ENCODE measurements at regions not wholly inside any gene's neighbourhood (a gene's known extent, or its start where the extent isn't known, plus 50 kb on each side); places are given as distances from the start of the nearest gene placed in this dataset.

- Histone ChIP-seq H3K27me3 (ENCODE audit: control insufficient read depth, insufficient read depth, low read length) (no peaks in the 10 kb centered on the region), H3K4me1 (ENCODE audit: control insufficient read depth, insufficient read depth, low read length) (no peaks in the 10 kb centered on the region), H3K27ac (ENCODE audit: low read depth, low read length) (no peak overlapping the region), H3K36me3 (ENCODE audit: control insufficient read depth, insufficient read depth, low read length) (no peaks in the 10 kb centered on the region), H3K4me3 (ENCODE audit: low read depth, low read length) (no peak overlapping the region), H3K9ac (ENCODE audit: low read depth, low read length) (no peak overlapping the region), H3K9me3 (ENCODE audit: control insufficient read depth, insufficient read depth, low read length) (no peaks in the 10 kb centered on the region)
These were observed 1490.0 kb upstream of the GBE1 start for GRCh38 chr3:83251490-83251889.

- H3K27ac ChIP-seq (ENCODE audit: low read depth, low read length), result no peak overlapping the region
- no peaks in the 10 kb centered on the region for H3K9me3 ChIP-seq (ENCODE audit: control insufficient read depth, insufficient read depth, low read length)
- no peaks in the 10 kb centered on the region for H3K36me3 ChIP-seq (ENCODE audit: control insufficient read depth, insufficient read depth, low read length)
- H3K4me3 ChIP-seq (ENCODE audit: low read depth, low read length), result no peak overlapping the region
- no peaks in the 10 kb centered on the region for H3K27me3 ChIP-seq (ENCODE audit: control insufficient read depth, insufficient read depth, low read length)
- no peak overlapping the region for H3K9ac ChIP-seq (ENCODE audit: low read depth, low read length)
- no peaks in the 10 kb centered on the region for H3K4me1 ChIP-seq (ENCODE audit: control insufficient read depth, insufficient read depth, low read length)
These were observed 1489.2 kb upstream of the GBE1 start for GRCh38 chr3:83250613-83251012.

- Histone ChIP-seq H3K9me3 (ENCODE audit: control insufficient read depth, insufficient read depth, low read length) (no peaks in the 10 kb centered on the region), H3K9ac (ENCODE audit: low read depth, low read length) (no peak overlapping the region), H3K27me3 (ENCODE audit: control insufficient read depth, insufficient read depth, low read length) (no peaks in the 10 kb centered on the region), H3K4me1 (ENCODE audit: control insufficient read depth, insufficient read depth, low read length) (no peaks in the 10 kb centered on the region), H3K27ac (ENCODE audit: low read depth, low read length) (no peak overlapping the region), H3K4me3 (ENCODE audit: low read depth, low read length) (no peak overlapping the region), H3K36me3 (ENCODE audit: control insufficient read depth, insufficient read depth, low read length) (no peaks in the 10 kb centered on the region)
These were observed 1487.0 kb upstream of the GBE1 start for GRCh38 chr3:83248454-83248853.

- Histone ChIP-seq H3K9ac (ENCODE audit: low read depth, low read length) (no peak overlapping the region), H3K36me3 (ENCODE audit: control insufficient read depth, insufficient read depth, low read length) (no peaks in the 10 kb centered on the region)
These were observed 1473.9 kb upstream of the GBE1 start for GRCh38 chr3:83235180-83235814.

GRCh38 chr3:83233715-83234114 lies 1472.3 kb upstream of the GBE1 start:
- H3K27ac ChIP-seq (ENCODE audit: low read depth, low read length), result no peak overlapping the region
- peaks cover 4% of the 10 kb centered on the region; the same call in 1 of the 2 replicates for H3K4me1 ChIP-seq (ENCODE audit: control insufficient read depth, insufficient read depth, low read length)
- H3K9me3 ChIP-seq (ENCODE audit: control insufficient read depth, insufficient read depth, low read length), result no peaks in the 10 kb centered on the region
- H3K36me3 ChIP-seq (ENCODE audit: control insufficient read depth, insufficient read depth, low read length), result no peaks in the 10 kb centered on the region
- H3K4me3 ChIP-seq (ENCODE audit: low read depth, low read length), result no peak overlapping the region
- H3K9ac ChIP-seq (ENCODE audit: low read depth, low read length), result no peak overlapping the region
- no peaks in the 10 kb centered on the region for H3K27me3 ChIP-seq (ENCODE audit: control insufficient read depth, insufficient read depth, low read length)

More at GRCh38 chr3:83235180-83235814, 1473.9 kb upstream of the GBE1 start:
- H3K27ac ChIP-seq (ENCODE audit: low read depth, low read length), result no peak overlapping the region
- no peaks in the 10 kb centered on the region for H3K27me3 ChIP-seq (ENCODE audit: control insufficient read depth, insufficient read depth, low read length)
- H3K4me1 ChIP-seq (ENCODE audit: control insufficient read depth, insufficient read depth, low read length), result peaks cover 4% of the 10 kb centered on the region; the same call in 1 of the 2 replicates
- H3K4me3 ChIP-seq (ENCODE audit: low read depth, low read length), result no peak overlapping the region
- H3K9me3 ChIP-seq (ENCODE audit: control insufficient read depth, insufficient read depth, low read length), result no peaks in the 10 kb centered on the region

GRCh38 chr3:83230841-83231240 lies 1469.4 kb upstream of the GBE1 start:
- Histone ChIP-seq H3K27me3 (ENCODE audit: control insufficient read depth, insufficient read depth, low read length) (no peaks in the 10 kb centered on the region), H3K27ac (ENCODE audit: low read depth, low read length) (no peak overlapping the region), H3K4me1 (ENCODE audit: control insufficient read depth, insufficient read depth, low read length) (peaks cover 4% of the 10 kb centered on the region; the same call in 1 of the 2 replicates), H3K4me3 (ENCODE audit: low read depth, low read length) (no peak overlapping the region), H3K36me3 (ENCODE audit: control insufficient read depth, insufficient read depth, low read length) (no peaks in the 10 kb centered on the region), H3K9me3 (ENCODE audit: control insufficient read depth, insufficient read depth, low read length) (no peaks in the 10 kb centered on the region), H3K9ac (ENCODE audit: low read depth, low read length) (no peak overlapping the region)

GRCh38 chr3:83230376-83230775 lies 1468.9 kb upstream of the GBE1 start:
- no peak overlapping the region for H3K4me3 ChIP-seq (ENCODE audit: low read depth, low read length)
- H3K27ac ChIP-seq (ENCODE audit: low read depth, low read length), result no peak overlapping the region
- no peak overlapping the region for H3K9ac ChIP-seq (ENCODE audit: low read depth, low read length)
- peaks cover 4% of the 10 kb centered on the region; the same call in 1 of the 2 replicates for H3K4me1 ChIP-seq (ENCODE audit: control insufficient read depth, insufficient read depth, low read length)
- no peaks in the 10 kb centered on the region for H3K9me3 ChIP-seq (ENCODE audit: control insufficient read depth, insufficient read depth, low read length)
- H3K27me3 ChIP-seq (ENCODE audit: control insufficient read depth, insufficient read depth, low read length), result no peaks in the 10 kb centered on the region
- no peaks in the 10 kb centered on the region for H3K36me3 ChIP-seq (ENCODE audit: control insufficient read depth, insufficient read depth, low read length)

GRCh38 chr3:83226751-83227150 lies 1465.3 kb upstream of the GBE1 start:
- Histone ChIP-seq H3K9me3 (ENCODE audit: control insufficient read depth, insufficient read depth, low read length) (no peaks in the 10 kb centered on the region), H3K4me3 (ENCODE audit: low read depth, low read length) (no peak overlapping the region), H3K27ac (ENCODE audit: low read depth, low read length) (no peak overlapping the region), H3K9ac (ENCODE audit: low read depth, low read length) (no peak overlapping the region), H3K36me3 (ENCODE audit: control insufficient read depth, insufficient read depth, low read length) (no peaks in the 10 kb centered on the region), H3K4me1 (ENCODE audit: control insufficient read depth, insufficient read depth, low read length) (peaks cover 4% of the 10 kb centered on the region; the same call in 1 of the 2 replicates), H3K27me3 (ENCODE audit: control insufficient read depth, insufficient read depth, low read length) (no peaks in the 10 kb centered on the region)

GRCh38 chr3:83224101-83224868 lies 1462.8 kb upstream of the GBE1 start:
- no peaks in the 10 kb centered on the region for H3K27me3 ChIP-seq (ENCODE audit: control insufficient read depth, insufficient read depth, low read length)
- H3K4me3 ChIP-seq (ENCODE audit: low read depth, low read length), result no peak overlapping the region
- H3K4me1 ChIP-seq (ENCODE audit: control insufficient read depth, insufficient read depth, low read length), result no peaks in the 10 kb centered on the region
- no peak overlapping the region for H3K9ac ChIP-seq (ENCODE audit: low read depth, low read length)
- no peaks in the 10 kb centered on the region for H3K36me3 ChIP-seq (ENCODE audit: control insufficient read depth, insufficient read depth, low read length)
- no peak overlapping the region for H3K27ac ChIP-seq (ENCODE audit: low read depth, low read length)
- no peaks in the 10 kb centered on the region for H3K9me3 ChIP-seq (ENCODE audit: control insufficient read depth, insufficient read depth, low read length)

GRCh38 chr3:83218383-83219200 lies 1457.1 kb upstream of the GBE1 start:
- Histone ChIP-seq H3K9ac (ENCODE audit: low read depth, low read length) (no peak overlapping the region), H3K27me3 (ENCODE audit: control insufficient read depth, insufficient read depth, low read length) (no peaks in the 10 kb centered on the region), H3K4me1 (ENCODE audit: control insufficient read depth, insufficient read depth, low read length) (no peaks in the 10 kb centered on the region), H3K9me3 (ENCODE audit: control insufficient read depth, insufficient read depth, low read length) (no peaks in the 10 kb centered on the region), H3K4me3 (ENCODE audit: low read depth, low read length) (no peak overlapping the region), H3K36me3 (ENCODE audit: control insufficient read depth, insufficient read depth, low read length) (no peaks in the 10 kb centered on the region), H3K27ac (ENCODE audit: low read depth, low read length) (no peak overlapping the region)
